Right atrium auricular region (tissue), 2 donors: ENCODE measurements at regions not wholly inside any gene's neighbourhood (a gene's known extent, or its start where the extent isn't known, plus 50 kb on each side); places are given as distances from the start of the nearest gene placed in this dataset.

Experiments
- DNase-seq: peaks from one replicate; pipeline ENCODE4 v3.0.0-alpha.2; 2019; ENCODE audit warnings: low spot score
- H3K27ac ChIP-seq, 2 donors: fragments of 200-600 bp; sonication (generic); 1 replicate in 1 of 2; 2 replicates in 1 of 2; pipeline ENCODE4 v1.5.1; 2016 to 2019
- H3K27me3 ChIP-seq, 2 donors: fragments of 200-600 bp; sonication (generic); one replicate each; pipeline versions ENCODE4 v1.5.1 to v1.6.0; 2017 to 2019
- H3K36me3 ChIP-seq: fragments of 200-600 bp; sonication (generic); one replicate; pipeline ENCODE4 v1.5.1; 2016
- H3K4me1 ChIP-seq, 2 donors: fragments of 200-600 bp; sonication (generic); one replicate each; pipeline versions ENCODE4 v1.5.1 to v1.6.0; 2017 to 2019
- H3K4me3 ChIP-seq, 2 donors: fragments of 200-600 bp; sonication (generic); 1 replicate in 1 of 2; 2 replicates in 1 of 2; pipeline ENCODE4 v1.5.1; 2017 to 2019; ENCODE audit warnings: mild to moderate bottlenecking in 1 of 2, moderate library complexity in 1 of 2
- H3K9me3 ChIP-seq, 2 donors: fragments of 200-600 bp; sonication (generic); one replicate each; pipeline ENCODE4 v1.5.1; 2019
- TF ChIP-seq, protein P1 (sequence below), 2 donors: fragments of 200-600 bp; sonication (generic); IDR thresholded peaks; one replicate each; pipeline ENCODE4 v1.5.1; 2019; ENCODE audit warnings: antibody characterized with exemption in 2 of 2

DNA sequence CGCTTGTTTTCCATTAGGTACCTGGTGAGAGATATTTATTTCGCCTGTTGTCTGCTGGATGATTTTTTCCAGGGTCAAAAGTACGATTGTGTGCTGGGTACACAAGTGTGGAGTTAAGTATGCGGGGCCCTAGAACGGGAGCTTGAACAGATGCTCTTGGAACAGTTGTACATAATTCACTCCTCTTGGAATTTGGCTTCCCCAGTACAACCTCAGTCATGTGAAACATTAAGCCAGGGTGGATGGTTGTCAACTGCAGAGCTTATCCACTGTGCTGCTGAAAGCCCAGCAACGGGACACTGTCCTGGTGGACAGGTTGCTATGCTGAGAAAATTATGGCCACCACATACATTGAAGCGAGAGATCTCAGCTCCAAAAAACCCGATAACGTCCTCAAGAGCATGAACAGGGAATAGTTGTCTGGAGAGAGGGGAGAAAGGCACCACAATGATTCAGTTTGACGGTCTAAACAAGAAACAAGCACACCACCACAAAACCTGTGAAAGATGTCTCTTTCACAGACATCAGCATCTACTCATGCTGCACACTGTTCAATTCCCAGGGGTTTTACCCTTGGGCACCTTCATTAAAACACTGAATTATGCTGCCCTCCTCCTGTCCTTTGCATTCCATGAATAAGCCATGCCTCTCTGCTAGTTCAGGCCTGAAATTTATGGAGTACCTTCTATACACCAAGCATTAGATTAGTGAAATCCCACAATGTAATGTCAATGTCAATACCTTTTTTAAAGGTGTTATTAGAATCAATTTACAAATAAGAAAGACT is 176.8 kb upstream of the TRIB2 start:
- Histone ChIP-seq H3K27ac (peak overlapping the region in 1 of 2 donors; percentile 17), H3K4me1 (peaks cover 0 to 20% of the 10 kb centered on the region in 2 donors), H3K36me3 (no peaks in the 10 kb centered on the region), H3K27me3 (no peaks in the 10 kb centered on the region), H3K4me3 (no peak overlapping the region), H3K9me3 (no peaks in the 10 kb centered on the region)
- no peak for DNase-seq
- TF ChIP-seq, protein P1, sequence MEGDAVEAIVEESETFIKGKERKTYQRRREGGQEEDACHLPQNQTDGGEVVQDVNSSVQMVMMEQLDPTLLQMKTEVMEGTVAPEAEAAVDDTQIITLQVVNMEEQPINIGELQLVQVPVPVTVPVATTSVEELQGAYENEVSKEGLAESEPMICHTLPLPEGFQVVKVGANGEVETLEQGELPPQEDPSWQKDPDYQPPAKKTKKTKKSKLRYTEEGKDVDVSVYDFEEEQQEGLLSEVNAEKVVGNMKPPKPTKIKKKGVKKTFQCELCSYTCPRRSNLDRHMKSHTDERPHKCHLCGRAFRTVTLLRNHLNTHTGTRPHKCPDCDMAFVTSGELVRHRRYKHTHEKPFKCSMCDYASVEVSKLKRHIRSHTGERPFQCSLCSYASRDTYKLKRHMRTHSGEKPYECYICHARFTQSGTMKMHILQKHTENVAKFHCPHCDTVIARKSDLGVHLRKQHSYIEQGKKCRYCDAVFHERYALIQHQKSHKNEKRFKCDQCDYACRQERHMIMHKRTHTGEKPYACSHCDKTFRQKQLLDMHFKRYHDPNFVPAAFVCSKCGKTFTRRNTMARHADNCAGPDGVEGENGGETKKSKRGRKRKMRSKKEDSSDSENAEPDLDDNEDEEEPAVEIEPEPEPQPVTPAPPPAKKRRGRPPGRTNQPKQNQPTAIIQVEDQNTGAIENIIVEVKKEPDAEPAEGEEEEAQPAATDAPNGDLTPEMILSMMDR (IDR thresholded peaks at IDR 0.05), result no peak

DNA sequence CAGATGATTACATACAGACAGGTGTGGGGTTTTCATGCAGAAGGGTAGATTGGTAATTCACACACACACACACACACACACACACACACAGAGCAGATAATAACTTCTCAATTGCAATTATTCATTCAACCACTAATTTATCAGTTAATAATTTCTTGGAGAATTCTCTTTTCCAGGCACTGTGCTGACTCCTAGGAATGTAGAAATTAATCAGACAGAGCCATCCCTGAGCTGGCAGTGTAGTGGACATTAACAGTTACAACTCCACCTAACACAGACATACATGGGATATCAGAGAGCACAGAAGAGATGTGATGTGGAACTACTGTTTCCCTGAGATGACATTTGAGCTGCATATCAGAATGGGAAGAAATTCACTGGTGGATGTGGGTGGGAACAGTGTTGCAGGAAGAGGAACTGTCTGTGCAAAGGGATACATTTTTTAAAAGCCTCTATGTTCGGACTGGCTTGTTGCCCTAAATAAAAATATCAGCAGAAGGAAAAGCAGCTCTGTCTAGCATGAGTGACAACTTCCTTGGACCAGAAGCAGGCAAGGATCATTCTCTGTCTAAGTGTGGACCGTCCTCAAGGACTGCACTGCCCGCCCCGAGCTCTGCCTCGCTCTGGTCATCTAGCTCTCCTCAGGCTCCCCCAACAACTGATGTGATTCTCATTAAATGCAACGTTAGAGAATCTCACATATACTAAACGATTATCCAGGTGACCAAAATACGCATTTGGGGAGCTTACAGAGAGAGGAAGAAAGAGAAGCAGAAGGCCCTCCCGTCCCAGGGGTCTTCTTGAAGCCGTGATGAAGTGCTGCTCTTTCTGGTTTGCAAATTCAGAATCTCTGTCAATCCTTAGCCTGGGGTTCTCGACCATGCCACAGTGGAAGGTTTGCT is 173.4 kb upstream of the TRIB2 start:
- H3K4me3 ChIP-seq, result no peak overlapping the region
- no peaks in the 10 kb centered on the region for H3K36me3 ChIP-seq
- DNase-seq, result no peak
- TF ChIP-seq, protein P1 (IDR thresholded peaks at IDR 0.05), result no peak
- no peaks in the 10 kb centered on the region for H3K9me3 ChIP-seq
- no peaks in the 10 kb centered on the region for H3K27me3 ChIP-seq
- peaks cover 0 to 12% of the 10 kb centered on the region in 2 donors for H3K4me1 ChIP-seq
- H3K27ac ChIP-seq, result peak overlapping the region in 1 of 2 donors; percentile 14

DNA sequence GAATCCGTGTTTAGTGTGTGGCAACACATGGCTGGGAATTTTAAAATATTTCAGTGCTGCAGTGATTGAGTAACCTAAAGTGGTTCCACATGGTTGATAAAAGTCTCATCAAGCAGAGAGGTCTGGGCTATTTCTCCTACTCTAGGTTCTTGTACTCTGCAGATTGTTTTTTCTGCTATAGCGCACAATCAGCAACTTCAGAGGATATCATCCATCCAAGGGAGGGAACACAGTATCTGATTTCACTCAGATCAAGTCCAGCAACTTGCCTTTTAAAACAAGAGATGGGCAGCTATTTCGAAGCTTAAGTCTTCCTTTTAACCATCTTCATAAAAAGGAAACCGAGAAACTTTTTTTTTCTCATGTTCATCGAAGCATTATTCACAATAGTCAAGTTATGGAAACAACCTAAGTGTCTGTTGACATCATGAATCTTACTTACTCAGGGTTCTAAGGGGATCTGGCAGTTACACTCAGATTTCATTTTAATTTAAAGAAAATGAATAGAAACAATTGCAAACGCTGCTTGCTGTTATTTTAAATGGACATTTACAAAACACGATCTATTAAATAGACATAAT is 172.7 kb upstream of the TRIB2 start:
- peaks cover 0 to 10% of the 10 kb centered on the region in 2 donors for H3K4me1 ChIP-seq
- H3K27ac ChIP-seq, result peak overlapping the region in 1 of 2 donors; percentile 14
- no peaks in the 10 kb centered on the region for H3K9me3 ChIP-seq
- no peaks in the 10 kb centered on the region for H3K36me3 ChIP-seq
- no peak for DNase-seq
- H3K4me3 ChIP-seq, result no peak overlapping the region
- H3K27me3 ChIP-seq, result no peaks in the 10 kb centered on the region
- TF ChIP-seq, protein P1 (IDR thresholded peaks at IDR 0.05), result no peak

DNA sequence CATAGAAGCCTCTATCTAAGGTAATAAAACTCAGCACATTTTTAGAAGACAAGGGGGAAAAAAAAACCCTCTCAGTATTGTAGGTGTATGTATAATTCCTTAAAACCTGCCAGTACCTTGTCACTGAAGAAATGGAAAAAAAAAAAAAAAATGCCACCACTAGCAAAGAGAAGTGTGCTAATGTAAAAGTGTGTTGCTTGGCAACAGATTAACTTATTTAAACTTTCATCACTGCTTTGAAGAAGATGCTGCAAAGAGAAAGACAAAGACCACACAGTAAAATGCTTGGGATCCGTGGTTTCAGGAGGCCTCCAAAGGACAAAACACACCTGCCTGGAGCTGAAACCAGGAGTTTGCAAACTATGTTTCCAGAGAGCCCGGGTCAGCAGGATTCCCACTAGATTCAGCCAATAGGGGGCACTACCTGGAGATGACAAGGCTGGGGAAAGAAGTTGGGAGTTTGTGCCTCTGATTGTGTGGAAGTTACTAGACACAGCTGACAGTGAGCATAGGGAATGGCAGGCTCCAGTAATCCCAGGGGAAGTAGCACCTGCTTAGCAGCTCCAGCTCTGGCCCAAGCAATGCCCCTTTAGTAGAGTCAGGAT is 169.1 kb upstream of the TRIB2 start:
- no peak for DNase-seq
- TF ChIP-seq, protein P1 (IDR thresholded peaks at IDR 0.05), result no peak
- H3K4me1 ChIP-seq, result peaks cover 0 to 10% of the 10 kb centered on the region in 2 donors
- no peaks in the 10 kb centered on the region for H3K27me3 ChIP-seq
- no peaks in the 10 kb centered on the region for H3K36me3 ChIP-seq
- H3K9me3 ChIP-seq, result no peaks in the 10 kb centered on the region
- H3K4me3 ChIP-seq, result no peak overlapping the region
- no peak overlapping the region for H3K27ac ChIP-seq

- H3K9me3 ChIP-seq, result no peaks in the 10 kb centered on the region
- TF ChIP-seq, protein P1 (IDR thresholded peaks at IDR 0.05), result no peak
- no peak overlapping the region for H3K27ac ChIP-seq
- no peaks in the 10 kb centered on the region for H3K36me3 ChIP-seq
- H3K4me3 ChIP-seq, result no peak overlapping the region
- H3K4me1 ChIP-seq, result peaks cover 0 to 2% of the 10 kb centered on the region in 2 donors
- H3K27me3 ChIP-seq, result no peaks in the 10 kb centered on the region
- DNase-seq, result no peak
Measured at GRCh38 chr2:12548906-12549305, 167.8 kb upstream of the TRIB2 start.
